A673 (cell line): ENCODE measurements at regions not wholly inside any gene's neighbourhood (a gene's known extent, or its start where the extent isn't known, plus 50 kb on each side); places are given as distances from the start of the nearest gene placed in this dataset.

Experiments
- BruUV-seq: library from RNA; stranded (reverse); fragments of 400-500 nt; replicated peaks from 2 replicates; lab custom pipeline; 2021; lab: Mats Ljungman, UMichigan
- CTCF ChIA-PET: fragments of 300-600 bp; sonication (Branson Sonifier 250); formaldehyde crosslinking; loops from one replicate; lab custom pipeline; 2022; ENCODE audit warnings: antibody characterized with exemption; lab: Charles Lee
- POLR2A ChIA-PET: fragments of 300-600 bp; sonication (Branson Sonifier 250); formaldehyde crosslinking; loops from one replicate; lab custom pipeline; 2022; ENCODE audit warnings: antibody characterized with exemption; ENCODE audit not compliant: low non-redundant PET; lab: Charles Lee
- DNase-seq: peaks from one replicate; pipeline ENCODE4 v3.0.0-alpha.2; 2015; ENCODE audit warnings: low spot score
- H3K27ac ChIP-seq: fragments of 200-600 bp; sonication (generic); 2 replicates; pipeline ENCODE4 v1.5.1; 2016; ENCODE audit warnings: mixed run types, low read depth, mild to moderate bottlenecking, mixed read lengths, antibody characterized with exemption, low read length; ENCODE audit not compliant: poor library complexity, severe bottlenecking
- H3K27me3 ChIP-seq: fragments of 200-600 bp; sonication (generic); replicated peaks from 2 replicates; pipeline ENCODE4 v1.6.1; 2017; ENCODE audit warnings: mixed run types, low read depth, mild to moderate bottlenecking, mixed read lengths, antibody characterized with exemption, low read length; ENCODE audit not compliant: insufficient read depth, poor library complexity
- H3K36me3 ChIP-seq: fragments of 200-600 bp; sonication (generic); 2 replicates; pipeline ENCODE4 v1.6.1; 2016; ENCODE audit warnings: mixed run types, mild to moderate bottlenecking, mixed read lengths, antibody characterized with exemption, low read length; ENCODE audit not compliant: insufficient read depth, poor library complexity, severe bottlenecking
- H3K4me1 ChIP-seq: fragments of 200-600 bp; sonication (generic); 2 replicates; pipeline ENCODE4 v1.6.1; 2017; ENCODE audit warnings: mixed run types, mild to moderate bottlenecking, mixed read lengths, antibody characterized with exemption, low read length; ENCODE audit not compliant: insufficient read depth, poor library complexity, severe bottlenecking
- H3K4me3 ChIP-seq: fragments of 200-600 bp; sonication (generic); 2 replicates; pipeline ENCODE4 v1.5.1; 2016; ENCODE audit warnings: low read depth, mixed run types, mild to moderate bottlenecking, mixed read lengths, low read length; ENCODE audit not compliant: poor library complexity, severe bottlenecking
- H3K9me3 ChIP-seq: fragments of 200-600 bp; sonication (generic); 2 replicates; pipeline ENCODE4 v1.6.1; 2016; ENCODE audit warnings: mixed run types, low read depth, mild to moderate bottlenecking, mixed read lengths, antibody characterized with exemption, low read length; ENCODE audit not compliant: poor library complexity, severe bottlenecking
- EZH2 ChIP-seq: fragments of 200-600 bp; sonication (generic); IDR thresholded peaks from 2 replicates; pipeline ENCODE4 v1.6.1; 2017; ENCODE audit warnings: borderline replicate concordance, low read depth, mild to moderate bottlenecking, mixed read lengths, antibody characterized with exemption, low read length; ENCODE audit not compliant: poor library complexity, severe bottlenecking
- intact Hi-C: fragments of 100-400 bp; cut with micrococcal nuclease; formaldehyde crosslinking; loops from one replicate; pipeline ENCODE4 v1.10.0; 2022; ENCODE audit not compliant: unreplicated experiment
- TF ChIP-seq, protein P1 (sequence below): fragments of 300-800, 200-600 bp; sonication (generic); conservative IDR thresholded peaks from 2 replicates; pipeline ENCODE4 v1.5.1; 2017; ENCODE audit warnings: low read depth, mild to moderate bottlenecking, antibody characterized with exemption, low read length, moderate library complexity, mixed read lengths

DNA sequence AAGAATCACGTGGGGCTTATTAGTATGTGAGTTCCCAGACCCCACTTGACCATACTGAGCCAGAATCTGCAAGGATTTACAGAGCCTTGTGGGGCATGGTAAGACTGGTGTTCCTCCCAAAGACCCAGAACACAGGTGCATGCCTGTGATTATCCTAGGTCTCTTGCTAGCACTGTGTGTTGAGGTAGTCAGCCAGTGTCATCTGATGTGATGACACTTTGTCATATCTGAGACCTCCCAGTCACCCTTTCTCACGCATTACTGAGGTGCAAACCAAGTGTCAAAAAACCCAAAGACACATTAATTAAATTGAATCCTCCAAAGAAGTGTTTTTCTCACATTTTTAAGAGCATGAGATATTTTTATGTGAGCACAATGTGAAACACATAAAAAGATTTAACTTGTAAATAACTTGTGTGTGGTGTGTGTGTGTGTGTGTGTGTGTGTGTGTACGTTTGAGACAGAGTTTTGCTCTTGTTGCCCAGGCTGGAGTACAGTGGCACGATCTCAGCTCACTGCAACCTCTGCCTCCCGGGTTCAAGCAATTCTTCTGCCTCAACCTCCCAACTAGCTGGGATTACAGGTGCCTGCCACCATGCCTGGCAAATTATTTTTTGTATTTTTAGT, 162.0 kb upstream of the PRPS1L1 start:
- Histone ChIP-seq H3K27me3 (no peaks in the 10 kb centered on the region), H3K9me3 (no peaks in the 10 kb centered on the region), H3K4me3 (no peak overlapping the region), H3K27ac (no peak overlapping the region), H3K36me3 (no peaks in the 10 kb centered on the region), H3K4me1 (no peaks in the 10 kb centered on the region)
- no TSS peak for BruUV-seq
- ChIA-PET CTCF (interaction anchor here (0.6 kb wide), 1 partner anchor 420 kb away, joined by 3 read pairs; no protein-coding TSS in a partner anchor), POLR2A (no interaction called here)
- intact Hi-C loops: no loop called here
- TF ChIP-seq, protein P1, sequence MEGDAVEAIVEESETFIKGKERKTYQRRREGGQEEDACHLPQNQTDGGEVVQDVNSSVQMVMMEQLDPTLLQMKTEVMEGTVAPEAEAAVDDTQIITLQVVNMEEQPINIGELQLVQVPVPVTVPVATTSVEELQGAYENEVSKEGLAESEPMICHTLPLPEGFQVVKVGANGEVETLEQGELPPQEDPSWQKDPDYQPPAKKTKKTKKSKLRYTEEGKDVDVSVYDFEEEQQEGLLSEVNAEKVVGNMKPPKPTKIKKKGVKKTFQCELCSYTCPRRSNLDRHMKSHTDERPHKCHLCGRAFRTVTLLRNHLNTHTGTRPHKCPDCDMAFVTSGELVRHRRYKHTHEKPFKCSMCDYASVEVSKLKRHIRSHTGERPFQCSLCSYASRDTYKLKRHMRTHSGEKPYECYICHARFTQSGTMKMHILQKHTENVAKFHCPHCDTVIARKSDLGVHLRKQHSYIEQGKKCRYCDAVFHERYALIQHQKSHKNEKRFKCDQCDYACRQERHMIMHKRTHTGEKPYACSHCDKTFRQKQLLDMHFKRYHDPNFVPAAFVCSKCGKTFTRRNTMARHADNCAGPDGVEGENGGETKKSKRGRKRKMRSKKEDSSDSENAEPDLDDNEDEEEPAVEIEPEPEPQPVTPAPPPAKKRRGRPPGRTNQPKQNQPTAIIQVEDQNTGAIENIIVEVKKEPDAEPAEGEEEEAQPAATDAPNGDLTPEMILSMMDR: no peak
- TF ChIP-seq EZH2: no peak
- no peak for DNase-seq

DNA sequence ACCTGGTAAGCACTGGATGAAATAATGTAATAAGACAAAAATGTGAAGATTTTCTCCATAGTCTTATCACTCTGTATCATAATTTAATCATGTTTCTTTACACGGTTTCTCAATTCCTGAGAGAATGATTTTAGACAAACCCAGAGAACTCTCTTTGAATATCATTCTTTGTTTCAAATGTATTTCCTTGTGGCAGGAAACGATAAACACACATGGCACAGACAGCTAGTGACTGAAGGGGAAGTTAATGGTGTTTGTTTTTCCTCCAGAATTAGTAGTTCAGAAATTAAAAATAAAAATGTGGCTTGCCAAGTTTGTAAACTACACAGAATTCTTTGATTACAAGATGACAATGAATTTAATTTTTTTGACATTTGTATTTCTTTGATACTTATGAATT, 163.7 kb upstream of the PRPS1L1 start:
- POLR2A ChIA-PET: no interaction called here
- BruUV-seq: no TSS peak

DNA sequence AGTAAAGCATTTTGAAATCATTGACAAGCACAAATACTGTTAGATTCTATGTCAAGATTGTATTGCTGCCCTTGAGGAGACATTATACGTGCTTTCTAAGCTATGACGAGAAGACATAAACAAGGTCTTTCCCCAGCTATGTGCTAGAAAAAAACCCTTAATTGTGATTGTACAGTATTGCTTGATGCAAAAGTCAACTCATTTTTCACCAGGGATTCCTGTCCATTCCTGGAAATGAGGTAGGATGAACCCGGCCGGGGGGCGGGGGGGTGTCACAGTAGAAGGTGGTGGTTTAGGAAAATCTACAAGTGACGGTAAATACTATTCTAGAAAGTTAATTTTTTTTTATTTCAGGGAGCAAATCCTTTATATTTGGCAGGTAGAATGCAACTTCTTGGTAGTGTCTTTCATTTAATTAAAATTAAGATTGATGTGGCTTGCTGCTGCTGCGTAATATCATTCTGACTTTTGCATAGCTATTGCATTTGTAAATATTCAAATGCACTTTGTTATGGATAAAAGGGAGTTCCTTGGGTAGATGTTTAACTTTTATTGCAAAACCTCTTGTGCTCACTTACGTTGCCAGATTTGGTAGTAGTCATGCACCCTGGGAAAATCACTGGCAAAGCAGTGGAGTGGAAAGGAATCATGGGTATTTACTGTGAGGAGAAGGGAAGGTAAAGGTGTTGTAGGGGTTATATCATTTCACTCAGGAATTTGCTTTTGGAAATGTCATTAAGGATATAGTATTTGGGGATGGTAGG, 164.4 kb upstream of the PRPS1L1 start:
- intact Hi-C loops: no loop called here
- TF ChIP-seq, protein P1: no peak
- TF ChIP-seq EZH2: no peak
- POLR2A ChIA-PET: no interaction called here
- Histone ChIP-seq H3K4me3 (no peak overlapping the region), H3K36me3 (no peaks in the 10 kb centered on the region), H3K27ac (no peak overlapping the region), H3K27me3 (no peaks in the 10 kb centered on the region), H3K9me3 (no peaks in the 10 kb centered on the region), H3K4me1 (no peaks in the 10 kb centered on the region)
- no peak for DNase-seq
- no TSS peak for BruUV-seq
- CTCF ChIA-PET: no interaction called here

More for the DNA sequence above, 163.7 kb upstream of the PRPS1L1 start:
- TF ChIP-seq EZH2: no peak
- TF ChIP-seq, protein P1: no peak
- Histone ChIP-seq H3K27me3 (no peaks in the 10 kb centered on the region), H3K9me3 (no peaks in the 10 kb centered on the region), H3K36me3 (no peaks in the 10 kb centered on the region), H3K4me3 (no peak overlapping the region), H3K4me1 (no peaks in the 10 kb centered on the region), H3K27ac (no peak overlapping the region)
- no peak for DNase-seq
- intact Hi-C loops: no loop called here
- CTCF ChIA-PET: no interaction called here
